HG02678 (cell line): ENCODE measurements at regions not wholly inside any gene's neighbourhood (a gene's known extent, or its start where the extent isn't known, plus 50 kb on each side); places are given as distances from the start of the nearest gene placed in this dataset.
A peak's percentile ranks its signal among the peaks of the same experiment; 100 is the strongest.

Experiments
- ATAC-seq: cut with Tn5 transposase; IDR thresholded peaks from one replicate; pipeline ENCODE4 v1.9.1; 2021; ENCODE audit warnings: mild to moderate bottlenecking, moderate library complexity; ENCODE audit not compliant: unreplicated experiment

DNA sequence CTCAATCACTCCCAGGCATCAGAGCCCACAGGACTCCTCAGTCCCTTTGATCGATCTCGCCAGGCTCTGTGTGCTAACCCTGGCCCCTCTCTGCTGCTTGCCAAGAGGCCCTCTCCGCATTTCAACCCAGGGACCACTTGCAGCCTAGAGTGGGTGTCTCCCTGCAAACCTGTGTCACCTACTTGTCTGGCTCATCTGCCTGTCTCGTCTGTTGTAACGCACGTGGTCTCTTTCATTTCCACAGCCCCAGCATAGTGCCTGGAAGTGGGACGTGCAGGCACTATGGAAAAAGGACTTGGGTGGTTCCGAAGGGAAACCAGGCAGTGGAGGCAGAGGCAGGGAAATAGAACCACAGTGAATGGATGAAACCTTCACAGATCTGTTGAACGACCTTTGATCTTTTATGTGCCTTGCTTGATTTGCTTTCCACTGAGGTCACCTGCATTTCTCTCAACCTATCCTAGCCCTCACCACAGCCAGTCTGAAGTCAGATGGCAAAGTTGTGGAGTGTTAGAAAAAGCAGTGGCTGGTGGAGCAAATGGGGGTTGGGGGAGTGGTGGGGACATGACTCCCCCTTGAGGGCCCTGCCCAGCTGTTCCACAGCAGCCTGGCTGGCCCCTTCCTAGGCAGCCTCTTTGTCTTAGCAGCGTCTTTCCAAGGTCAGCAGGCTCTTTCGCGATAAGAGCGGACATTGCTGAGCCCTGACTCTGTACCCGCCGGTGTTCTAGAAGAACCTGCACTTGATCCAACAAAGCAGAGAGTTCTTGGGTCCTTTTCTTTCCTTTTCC, 55.8 kb upstream of the TAGAP start:
- ATAC-seq = no peak

- ATAC-seq = no peak
Measured at GRCh38 chr6:159099961-159100360, 55.2 kb upstream of the TAGAP start.

DNA sequence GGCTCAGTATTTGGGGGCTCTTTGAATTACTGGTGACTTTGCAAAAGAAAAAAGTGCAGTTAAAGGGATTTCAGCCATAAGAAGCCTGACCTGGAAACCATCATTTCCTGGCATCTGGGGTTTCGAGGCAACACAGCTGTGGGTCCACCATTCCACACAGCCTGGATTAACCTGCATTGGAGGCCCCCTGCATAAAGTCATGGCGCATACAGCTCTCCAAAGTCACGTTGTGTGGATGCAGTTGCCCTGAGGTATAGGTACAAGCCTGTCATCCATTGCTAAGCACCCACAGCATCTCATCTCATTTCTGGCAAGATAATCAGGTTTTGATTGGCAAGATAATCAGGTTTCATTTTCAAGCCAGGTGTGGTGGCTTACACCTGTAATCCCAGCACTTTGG, 54.5 kb upstream of the TAGAP start:
- no peak for ATAC-seq

DNA sequence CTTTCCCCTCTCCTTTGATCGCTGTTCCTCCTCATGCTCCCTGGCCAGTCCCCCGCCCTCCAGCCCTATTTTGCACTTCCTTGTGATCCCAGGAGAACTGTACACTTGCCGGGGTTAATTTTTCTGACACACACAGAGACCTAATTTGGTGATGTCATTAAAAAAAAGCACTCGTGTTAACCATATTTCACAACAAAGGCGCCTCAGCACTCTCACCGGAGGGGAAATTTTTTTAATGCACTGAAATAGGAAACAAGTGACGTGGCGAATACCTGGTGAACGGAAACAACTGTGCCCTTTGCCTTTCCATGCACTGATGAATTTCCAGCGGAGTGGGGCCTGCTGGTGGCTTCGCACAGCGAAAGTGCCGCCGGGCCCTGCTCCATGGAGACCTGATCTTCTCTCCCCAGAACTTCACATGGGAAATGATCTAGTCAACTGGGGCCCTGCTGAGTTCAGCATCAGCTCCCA, 53.9 kb upstream of the TAGAP start:
- ATAC-seq = no peak

GRCh38 chr6:159097256-159097655, 52.5 kb upstream of the TAGAP start:
- ATAC-seq = no peak

DNA sequence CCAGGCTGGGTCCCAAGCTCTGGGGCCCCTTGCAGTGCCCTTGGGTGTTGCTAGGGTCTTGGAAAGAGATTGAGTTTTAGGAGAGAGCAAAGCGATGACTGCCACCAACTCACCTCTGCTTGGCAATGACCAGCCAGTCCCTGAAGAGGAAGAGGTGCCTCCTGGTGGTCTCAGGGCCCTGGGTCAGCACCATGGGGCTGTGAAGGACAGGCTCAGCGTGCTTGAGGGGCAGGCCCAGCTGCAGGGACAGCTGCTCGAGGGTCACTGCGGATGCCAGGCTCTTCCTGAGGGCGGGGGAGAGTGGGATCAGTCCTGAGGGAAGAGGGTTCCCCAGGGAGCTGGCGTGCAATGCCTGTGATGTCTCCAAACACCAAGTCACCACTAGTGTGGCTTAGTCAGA, 50.8 kb upstream of the TAGAP start:
- no peak for ATAC-seq

GRCh38 chr6:159094444-159095252, 49.9 kb upstream of the TAGAP start:
- ATAC-seq = peak; percentile 64
